ENCODE measurements at regions not wholly inside any gene's neighbourhood (a gene's known extent, or its start where the extent isn't known, plus 50 kb on each side); places are given as distances from the start of the nearest gene placed in this dataset.
"Not testable (repeated sequence)": the region's sequence is repeated elsewhere in the genome, so short reads cannot be mapped to it uniquely, and the experiment has no call there.

DNA sequence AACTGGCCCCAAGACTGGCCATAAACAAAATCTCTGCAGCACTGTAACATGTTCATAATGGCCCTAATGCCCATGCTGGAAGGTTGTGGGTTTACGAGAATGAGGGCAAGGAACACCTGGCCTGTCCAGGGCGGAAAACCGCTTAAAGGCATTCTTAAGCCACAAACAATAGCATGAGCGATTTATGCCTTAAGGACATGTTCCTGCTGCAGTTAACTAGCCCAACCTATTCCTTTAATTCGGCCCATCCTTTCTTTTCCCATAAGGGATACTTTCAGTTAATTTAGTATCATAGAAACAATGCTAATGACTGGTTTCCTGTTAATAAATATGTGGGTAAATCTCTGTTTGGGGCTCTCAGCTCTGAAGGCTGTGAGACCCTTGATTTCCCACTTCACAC is 95.7 kb upstream of the PRKD1 start:
- TF ChIP-seq, protein P1, sequence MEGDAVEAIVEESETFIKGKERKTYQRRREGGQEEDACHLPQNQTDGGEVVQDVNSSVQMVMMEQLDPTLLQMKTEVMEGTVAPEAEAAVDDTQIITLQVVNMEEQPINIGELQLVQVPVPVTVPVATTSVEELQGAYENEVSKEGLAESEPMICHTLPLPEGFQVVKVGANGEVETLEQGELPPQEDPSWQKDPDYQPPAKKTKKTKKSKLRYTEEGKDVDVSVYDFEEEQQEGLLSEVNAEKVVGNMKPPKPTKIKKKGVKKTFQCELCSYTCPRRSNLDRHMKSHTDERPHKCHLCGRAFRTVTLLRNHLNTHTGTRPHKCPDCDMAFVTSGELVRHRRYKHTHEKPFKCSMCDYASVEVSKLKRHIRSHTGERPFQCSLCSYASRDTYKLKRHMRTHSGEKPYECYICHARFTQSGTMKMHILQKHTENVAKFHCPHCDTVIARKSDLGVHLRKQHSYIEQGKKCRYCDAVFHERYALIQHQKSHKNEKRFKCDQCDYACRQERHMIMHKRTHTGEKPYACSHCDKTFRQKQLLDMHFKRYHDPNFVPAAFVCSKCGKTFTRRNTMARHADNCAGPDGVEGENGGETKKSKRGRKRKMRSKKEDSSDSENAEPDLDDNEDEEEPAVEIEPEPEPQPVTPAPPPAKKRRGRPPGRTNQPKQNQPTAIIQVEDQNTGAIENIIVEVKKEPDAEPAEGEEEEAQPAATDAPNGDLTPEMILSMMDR (conservative IDR thresholded peaks at IDR 0.05; ENCODE audit: low read depth, low read length): not testable (repeated sequence)
- TF ChIP-seq EZH2 (IDR thresholded peaks at IDR 0.05; ENCODE audit: low read length, unreplicated experiment); EZH2phosphoT487 (IDR thresholded peaks at IDR 0.05; ENCODE audit: borderline replicate concordance, low read length): not testable (repeated sequence)
